ENCODE measurements at regions not wholly inside any gene's neighbourhood (a gene's known extent, or its start where the extent isn't known, plus 50 kb on each side); places are given as distances from the start of the nearest gene placed in this dataset.

DNA sequence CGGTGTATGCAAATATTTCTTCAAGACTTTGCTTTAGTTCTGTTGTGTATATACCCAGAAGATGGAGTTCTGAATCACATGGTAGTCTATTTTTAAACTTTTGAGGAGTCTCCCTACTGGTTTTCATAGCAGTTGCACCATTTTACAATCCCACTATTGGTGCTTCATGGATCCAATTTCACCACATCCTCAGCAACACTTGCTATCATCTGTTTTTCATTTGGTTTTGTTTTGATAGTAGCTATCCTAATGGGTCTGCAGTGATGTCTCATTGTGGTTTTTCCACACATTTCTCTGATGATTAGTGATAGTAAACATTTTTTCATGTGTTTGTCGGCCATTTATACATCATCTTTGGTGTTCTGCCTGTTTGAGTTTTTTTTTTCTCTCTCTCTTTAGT, 1339.3 kb downstream of the EFNA5 start:
- H3K4me1 ChIP-seq (ENCODE audit: insufficient read depth, low read length) = no peaks in the 10 kb centered on the region
- H3K36me3 ChIP-seq (ENCODE audit: insufficient read depth, low read length) = no peaks in the 10 kb centered on the region
- intact Hi-C loops (cut with micrococcal nuclease) = no loop called here
- H3K4me1 Mint-ChIP-seq = no peaks in the 10 kb centered on the region
- H3K27ac ChIP-seq (ENCODE audit: low read depth, low read length) = no peak overlapping the region
- H3K4me3 ChIP-seq (ENCODE audit: low read length in 2 of 2) = no peak overlapping the region
- H3K27ac Mint-ChIP-seq = no peak overlapping the region
- no peak overlapping the region for H3K4me3 Mint-ChIP-seq
- peaks cover 0 to 17% (median 9%) of the 10 kb centered on the region in 8 donors for H3K9me3 Mint-ChIP-seq
- no peaks in the 10 kb centered on the region for H3K9me3 ChIP-seq (ENCODE audit: control insufficient read depth in 1 of 2, low read length in 2 of 2)
- CTCF ChIA-PET (ENCODE audit: partially characterized antibody) = no interaction called here
- no peak for DNase-seq
- POLR2A ChIA-PET (ENCODE audit: partially characterized antibody) = no interaction called here
- no peaks in the 10 kb centered on the region for H3K27me3 Mint-ChIP-seq
- no peaks in the 10 kb centered on the region for H3K27me3 ChIP-seq (ENCODE audit: insufficient read depth, low read length)
- no peaks in the 10 kb centered on the region for H3K36me3 Mint-ChIP-seq

DNA sequence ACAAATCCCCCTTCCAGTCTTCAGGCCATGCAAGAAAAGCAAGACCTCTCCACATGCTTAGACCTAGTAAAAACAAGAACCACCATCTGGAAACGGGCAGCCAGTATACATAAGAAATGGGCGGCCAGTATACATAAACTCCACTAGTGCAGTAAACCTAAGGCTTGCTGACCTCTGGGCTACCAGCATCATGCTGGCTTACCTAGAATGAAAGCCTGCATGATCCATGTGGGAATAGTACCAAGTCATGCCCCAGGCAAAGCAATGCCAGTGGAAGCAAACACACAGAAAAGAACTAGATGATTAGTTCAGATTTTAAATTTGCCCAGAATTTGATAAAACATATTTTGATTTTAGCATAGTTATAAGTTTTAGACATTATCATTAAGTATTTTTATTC, 1346.4 kb downstream of the EFNA5 start:
- Mint-ChIP-seq H3K27me3 (no peaks in the 10 kb centered on the region), H3K4me1 (no peaks in the 10 kb centered on the region), H3K9me3 (peaks cover 3 to 16% (median 4%) of the 10 kb centered on the region in 8 donors), H3K27ac (no peak overlapping the region), H3K36me3 (no peaks in the 10 kb centered on the region), H3K4me3 (no peak overlapping the region)
- Histone ChIP-seq H3K27ac (ENCODE audit: low read depth, low read length) (no peak overlapping the region), H3K4me1 (ENCODE audit: insufficient read depth, low read length) (no peaks in the 10 kb centered on the region), H3K9me3 (ENCODE audit: control insufficient read depth in 1 of 2, low read length in 2 of 2) (no peaks in the 10 kb centered on the region), H3K27me3 (ENCODE audit: insufficient read depth, low read length) (no peaks in the 10 kb centered on the region), H3K36me3 (ENCODE audit: insufficient read depth, low read length) (no peaks in the 10 kb centered on the region), H3K4me3 (ENCODE audit: low read length in 2 of 2) (no peak overlapping the region)
- CTCF ChIA-PET (ENCODE audit: partially characterized antibody) = no interaction called here
- POLR2A ChIA-PET (ENCODE audit: partially characterized antibody) = no interaction called here
- intact Hi-C loops (cut with micrococcal nuclease) = no loop called here
- no peak for DNase-seq

DNA sequence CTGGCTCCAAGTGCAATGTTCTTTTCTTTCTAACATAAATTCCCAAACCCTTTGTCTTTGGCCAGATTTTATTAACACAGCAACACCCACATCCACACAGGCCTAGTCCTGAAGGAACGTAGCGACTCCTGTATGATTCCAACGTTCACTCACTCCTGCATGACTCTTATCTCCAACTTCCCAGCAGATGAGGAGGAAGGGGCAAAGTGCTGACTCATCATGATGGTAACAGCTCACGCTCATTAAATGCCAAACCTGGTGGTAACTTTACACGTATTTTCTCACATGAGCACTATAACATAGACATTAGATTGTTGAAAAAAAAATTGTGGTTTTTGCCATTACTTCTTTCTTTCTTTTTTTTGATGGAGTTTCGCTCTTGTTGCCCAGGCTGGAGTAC, 1349.5 kb downstream of the EFNA5 start:
- no peaks in the 10 kb centered on the region for H3K4me1 Mint-ChIP-seq
- H3K9me3 Mint-ChIP-seq = peaks cover 0 to 14% (median 6%) of the 10 kb centered on the region in 8 donors
- no peak overlapping the region for H3K27ac ChIP-seq (ENCODE audit: low read depth, low read length)
- H3K4me3 Mint-ChIP-seq = no peak overlapping the region
- DNase-seq = no peak
- CTCF ChIA-PET (ENCODE audit: partially characterized antibody) = no interaction called here
- H3K36me3 ChIP-seq (ENCODE audit: insufficient read depth, low read length) = no peaks in the 10 kb centered on the region
- intact Hi-C loops (cut with micrococcal nuclease) = no loop called here
- H3K9me3 ChIP-seq (ENCODE audit: control insufficient read depth in 1 of 2, low read length in 2 of 2) = no peaks in the 10 kb centered on the region
- H3K27ac Mint-ChIP-seq = no peak overlapping the region
- no peaks in the 10 kb centered on the region for H3K36me3 Mint-ChIP-seq
- H3K27me3 Mint-ChIP-seq = no peaks in the 10 kb centered on the region
- no peaks in the 10 kb centered on the region for H3K27me3 ChIP-seq (ENCODE audit: insufficient read depth, low read length)
- POLR2A ChIA-PET (ENCODE audit: partially characterized antibody) = no interaction called here
- H3K4me3 ChIP-seq (ENCODE audit: low read length in 2 of 2) = no peak overlapping the region
- H3K4me1 ChIP-seq (ENCODE audit: insufficient read depth, low read length) = no peaks in the 10 kb centered on the region

DNA sequence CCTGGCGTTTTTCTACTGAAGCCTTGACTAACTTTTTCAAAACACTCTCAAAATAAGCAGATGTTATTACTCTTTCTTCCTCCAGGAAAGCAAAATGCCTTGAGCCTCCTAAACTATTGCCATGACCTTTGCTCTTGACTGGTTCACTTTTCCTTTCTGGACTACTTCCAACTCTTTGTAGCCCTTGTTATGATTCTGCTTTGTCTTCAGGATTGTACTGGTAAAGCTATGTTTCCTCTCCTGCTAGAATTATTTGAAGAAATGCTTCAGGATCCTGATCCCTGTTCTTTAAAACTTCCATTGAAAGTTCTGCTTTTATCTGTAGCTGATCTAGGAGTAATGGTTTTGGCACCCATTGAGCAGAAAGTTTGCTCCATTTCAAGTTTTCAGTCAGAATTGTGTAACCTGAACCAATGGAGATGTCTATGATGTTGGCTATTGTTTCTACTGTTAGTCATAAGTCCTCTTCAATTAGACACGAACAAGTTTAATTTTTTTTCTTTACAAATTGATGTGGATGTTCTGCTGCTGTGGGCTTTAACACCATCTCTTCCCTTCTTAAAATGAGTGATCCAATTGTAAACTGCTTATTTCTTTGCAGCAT, 1356.4 kb downstream of the EFNA5 start:
- no peaks in the 10 kb centered on the region for H3K4me1 ChIP-seq (ENCODE audit: insufficient read depth, low read length)
- Mint-ChIP-seq H3K27ac (no peak overlapping the region), H3K36me3 (no peaks in the 10 kb centered on the region), H3K4me1 (no peaks in the 10 kb centered on the region), H3K27me3 (no peaks in the 10 kb centered on the region), H3K9me3 (peaks cover 0 to 13% (median 3%) of the 10 kb centered on the region in 8 donors), H3K4me3 (no peak overlapping the region)
- H3K4me3 ChIP-seq (ENCODE audit: low read length in 2 of 2) = no peak overlapping the region
- ChIA-PET CTCF (ENCODE audit: partially characterized antibody) (no interaction called here), POLR2A (ENCODE audit: partially characterized antibody) (no interaction called here)
- H3K27me3 ChIP-seq (ENCODE audit: insufficient read depth, low read length) = no peaks in the 10 kb centered on the region
- no peak for DNase-seq
- H3K36me3 ChIP-seq (ENCODE audit: insufficient read depth, low read length) = no peaks in the 10 kb centered on the region
- no peaks in the 10 kb centered on the region for H3K9me3 ChIP-seq (ENCODE audit: control insufficient read depth in 1 of 2, low read length in 2 of 2)
- intact Hi-C loops (cut with micrococcal nuclease) = no loop called here
- H3K27ac ChIP-seq (ENCODE audit: low read depth, low read length) = no peak overlapping the region

DNA sequence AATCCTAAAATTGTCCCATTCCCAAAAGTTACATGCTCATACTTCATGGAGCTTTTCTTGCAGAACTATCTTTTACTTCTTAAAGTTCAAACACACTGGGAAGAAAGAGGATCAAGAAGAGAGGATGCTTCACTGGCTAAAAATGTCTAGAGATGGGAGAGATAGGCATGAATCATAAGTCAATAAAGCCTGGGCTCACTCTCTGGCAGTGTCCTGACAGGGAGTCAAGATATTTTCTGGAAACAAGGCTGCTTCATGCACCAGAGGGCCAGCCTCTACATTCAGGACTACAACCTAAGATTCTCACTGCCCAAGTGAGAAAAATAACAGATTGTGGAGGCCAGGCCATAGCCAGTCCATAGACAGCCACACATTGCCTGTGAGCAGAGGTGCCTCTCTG, 1358.4 kb downstream of the EFNA5 start:
- peaks cover 0 to 11% (median 2%) of the 10 kb centered on the region in 8 donors for H3K9me3 Mint-ChIP-seq
- no peaks in the 10 kb centered on the region for H3K4me1 ChIP-seq (ENCODE audit: insufficient read depth, low read length)
- no peaks in the 10 kb centered on the region for H3K27me3 ChIP-seq (ENCODE audit: insufficient read depth, low read length)
- DNase-seq = no peak
- H3K4me3 ChIP-seq (ENCODE audit: low read length in 2 of 2) = no peak overlapping the region
- H3K4me3 Mint-ChIP-seq = no peak overlapping the region
- intact Hi-C loops (cut with micrococcal nuclease) = no loop called here
- no peaks in the 10 kb centered on the region for H3K36me3 Mint-ChIP-seq
- no peak overlapping the region for H3K27ac Mint-ChIP-seq
- ChIA-PET POLR2A (ENCODE audit: partially characterized antibody) (no interaction called here), CTCF (ENCODE audit: partially characterized antibody) (no interaction called here)
- no peaks in the 10 kb centered on the region for H3K36me3 ChIP-seq (ENCODE audit: insufficient read depth, low read length)
- H3K9me3 ChIP-seq (ENCODE audit: control insufficient read depth in 1 of 2, low read length in 2 of 2) = no peaks in the 10 kb centered on the region
- no peaks in the 10 kb centered on the region for H3K4me1 Mint-ChIP-seq
- H3K27ac ChIP-seq (ENCODE audit: low read depth, low read length) = no peak overlapping the region
- H3K27me3 Mint-ChIP-seq = no peaks in the 10 kb centered on the region

DNA sequence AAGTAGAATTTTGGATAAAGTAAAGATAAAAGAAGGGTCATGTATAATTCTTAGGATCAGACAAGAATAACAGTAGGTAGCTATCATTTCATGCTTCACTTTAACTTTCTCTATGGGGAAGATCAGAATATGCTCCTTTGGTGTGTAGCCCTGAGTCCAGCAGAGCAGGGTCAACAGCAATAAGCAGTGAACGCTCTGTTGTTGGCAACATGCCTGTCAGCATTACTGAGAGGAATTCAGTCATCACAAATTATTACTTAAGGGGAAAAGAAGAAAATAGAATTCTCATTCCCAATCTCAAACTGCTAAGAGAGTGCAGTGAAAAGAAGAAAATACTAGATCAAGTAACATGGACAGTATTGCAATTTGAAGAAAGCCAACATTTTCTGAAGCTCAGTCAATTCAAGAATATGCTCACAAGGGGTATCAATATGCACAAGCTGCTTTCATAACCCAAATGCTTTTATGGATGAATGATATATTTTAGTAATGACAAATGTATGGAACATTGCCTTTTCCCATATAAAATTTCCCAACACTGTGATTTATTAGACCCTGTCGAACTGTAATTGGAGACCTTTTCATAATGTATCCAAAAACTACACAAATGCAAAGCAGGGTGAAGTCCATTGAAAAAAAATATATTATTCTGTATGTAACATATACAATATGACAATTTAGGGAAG, 1359.4 kb downstream of the EFNA5 start:
- no peaks in the 10 kb centered on the region for H3K27me3 Mint-ChIP-seq
- Histone ChIP-seq H3K9me3 (ENCODE audit: control insufficient read depth in 1 of 2, low read length in 2 of 2) (no peaks in the 10 kb centered on the region), H3K4me3 (ENCODE audit: low read length in 2 of 2) (no peak overlapping the region), H3K36me3 (ENCODE audit: insufficient read depth, low read length) (no peaks in the 10 kb centered on the region), H3K4me1 (ENCODE audit: insufficient read depth, low read length) (no peaks in the 10 kb centered on the region), H3K27ac (ENCODE audit: low read depth, low read length) (no peak overlapping the region), H3K27me3 (ENCODE audit: insufficient read depth, low read length) (no peaks in the 10 kb centered on the region)
- no peak overlapping the region for H3K27ac Mint-ChIP-seq
- DNase-seq = no peak
- H3K9me3 Mint-ChIP-seq = peaks cover 0 to 5% (median 0%) of the 10 kb centered on the region in 8 donors
- no peaks in the 10 kb centered on the region for H3K4me1 Mint-ChIP-seq
- H3K36me3 Mint-ChIP-seq = no peaks in the 10 kb centered on the region
- no peak overlapping the region for H3K4me3 Mint-ChIP-seq
- intact Hi-C loops (cut with micrococcal nuclease) = no loop called here
- ChIA-PET POLR2A (ENCODE audit: partially characterized antibody) (no interaction called here), CTCF (ENCODE audit: partially characterized antibody) (no interaction called here)

DNA sequence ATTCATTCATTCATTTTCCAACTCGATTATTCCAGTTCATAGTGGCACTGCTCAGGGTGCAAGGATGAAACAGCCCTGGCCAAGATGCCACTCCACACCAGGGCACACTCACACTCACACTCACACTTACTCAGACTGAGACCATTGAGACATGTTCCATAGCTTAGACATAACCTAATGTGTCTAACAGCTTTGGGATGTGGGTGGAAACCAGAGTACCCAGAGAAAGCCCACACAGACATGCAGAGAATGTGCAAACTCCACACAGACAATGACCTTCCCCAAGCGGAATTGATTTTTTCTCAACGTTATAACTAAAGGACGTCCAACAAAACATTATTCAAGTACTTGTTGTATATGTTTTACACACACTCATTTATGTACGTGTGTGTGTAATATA, 1363.5 kb downstream of the EFNA5 start:
- no peaks in the 10 kb centered on the region for H3K27me3 ChIP-seq (ENCODE audit: insufficient read depth, low read length)
- no peaks in the 10 kb centered on the region for H3K36me3 ChIP-seq (ENCODE audit: insufficient read depth, low read length)
- no peaks in the 10 kb centered on the region for H3K4me1 ChIP-seq (ENCODE audit: insufficient read depth, low read length)
- Mint-ChIP-seq H3K4me3 (no peak overlapping the region), H3K9me3 (peaks cover 0 to 8% (median 0%) of the 10 kb centered on the region in 8 donors), H3K4me1 (no peaks in the 10 kb centered on the region), H3K36me3 (no peaks in the 10 kb centered on the region), H3K27me3 (no peaks in the 10 kb centered on the region), H3K27ac (no peak overlapping the region)
- POLR2A ChIA-PET (ENCODE audit: partially characterized antibody) = no interaction called here
- no peak overlapping the region for H3K27ac ChIP-seq (ENCODE audit: low read depth, low read length)
- DNase-seq = no peak
- intact Hi-C loops (cut with micrococcal nuclease) = no loop called here
- no peaks in the 10 kb centered on the region for H3K9me3 ChIP-seq (ENCODE audit: control insufficient read depth in 1 of 2, low read length in 2 of 2)
- no peak overlapping the region for H3K4me3 ChIP-seq (ENCODE audit: low read length in 2 of 2)
- CTCF ChIA-PET (ENCODE audit: partially characterized antibody) = no interaction called here
